CD14-positive monocyte (primary cell): ENCODE measurements at regions not wholly inside any gene's neighbourhood (a gene's known extent, or its start where the extent isn't known, plus 50 kb on each side); places are given as distances from the start of the nearest gene placed in this dataset.

Experiments used
- DNase-seq, 3 donors: peaks; one replicate each; pipeline ENCODE4 v3.0.0-alpha.2; 2011 to 2022
- H2AFZ ChIP-seq: 2 replicates; pipeline ENCODE4 v1.6.0; 2012; ENCODE audit warnings: mild to moderate bottlenecking, low read depth, low read length, inconsistent platforms; ENCODE audit not compliant: insufficient read depth, poor library complexity, severe bottlenecking
- H3K27ac ChIP-seq, 2 donors: 1 replicate in 1 of 2; 2 replicates in 1 of 2; pipeline ENCODE4 v1.5.1; 2012 to 2013; ENCODE audit warnings: low read length in 2 of 2, control low read depth in 1 of 2, inconsistent platforms in 1 of 2, low read depth in 1 of 2, mild to moderate bottlenecking in 1 of 2
- H3K27me3 ChIP-seq, 2 donors: one replicate each; pipeline versions ENCODE4 v1.6.0 to v1.6.1; 2011 to 2013; ENCODE audit warnings: low read length in 2 of 2; ENCODE audit not compliant: control insufficient read depth in 2 of 2, insufficient read depth in 2 of 2
- H3K36me3 ChIP-seq, 2 donors: replicated peaks in 1 of 2; 1 replicate in 1 of 2; 2 replicates in 1 of 2; pipeline versions ENCODE4 v1.5.1 to v1.6.1; 2012 to 2013; ENCODE audit warnings: low read length in 2 of 2, control low read depth in 1 of 2, inconsistent platforms in 1 of 2, mild to moderate bottlenecking in 1 of 2; ENCODE audit not compliant: insufficient read depth in 2 of 2, control insufficient read depth in 1 of 2
- H3K4me1 ChIP-seq, 2 donors: 1 replicate in 1 of 2; 2 replicates in 1 of 2; pipeline versions ENCODE4 v1.5.1 to v1.6.1; 2012 to 2013; ENCODE audit warnings: low read length in 2 of 2, control low read depth in 1 of 2, inconsistent platforms in 1 of 2, mild to moderate bottlenecking in 1 of 2, moderate library complexity in 1 of 2; ENCODE audit not compliant: insufficient read depth in 2 of 2, control insufficient read depth in 1 of 2
- H3K4me2 ChIP-seq: replicated peaks from 2 replicates; pipeline ENCODE3; 2012; ENCODE audit warnings: low read length, moderate library complexity, mild to moderate bottlenecking; ENCODE audit not compliant: poor library complexity, severe bottlenecking; ENCODE audit errors: extremely low read depth
- H3K4me3 ChIP-seq, 3 experiments: fragments of 200-600 bp in 1 of 3; sonication (generic) in 1 of 3; replicated peaks in 1 of 3; 1 replicate in 2 of 3; 2 replicates in 1 of 3; pipeline ENCODE4 v1.5.1; 2011 to 2013; ENCODE audit warnings: low read length in 3 of 3, mild to moderate bottlenecking in 3 of 3, control low read depth in 2 of 3, low read depth in 2 of 3, inconsistent platforms in 1 of 3, moderate library complexity in 1 of 3
- H3K79me2 ChIP-seq: 2 replicates; pipeline ENCODE4 v1.6.0; 2012; ENCODE audit warnings: mild to moderate bottlenecking, control low read depth, inconsistent platforms, low read length, moderate library complexity; ENCODE audit not compliant: insufficient read depth
- H3K9ac ChIP-seq: 2 replicates; pipeline ENCODE4 v1.6.0; 2017; ENCODE audit warnings: low read length, mild to moderate bottlenecking; ENCODE audit not compliant: insufficient read depth, poor library complexity, severe bottlenecking
- H3K9me3 ChIP-seq, 2 donors: replicated peaks in 1 of 2; 1 replicate in 1 of 2; 2 replicates in 1 of 2; pipeline versions ENCODE4 v1.5.1 to v1.6.1; 2012 to 2013; ENCODE audit warnings: low read length in 2 of 2, control low read depth in 1 of 2; ENCODE audit not compliant: control insufficient read depth in 1 of 2, insufficient read depth in 1 of 2
- H4K20me1 ChIP-seq: 2 replicates; pipeline ENCODE4 v1.6.0; 2012; ENCODE audit warnings: mild to moderate bottlenecking, low read length, control low read depth, moderate library complexity; ENCODE audit not compliant: insufficient read depth
- H3K27ac Mint-ChIP-seq, 7 donors: one replicate each; pipeline ENCODE4 v1.8.0; 2020; ENCODE audit warnings: mild to moderate bottlenecking in 7 of 7, mixed read lengths in 7 of 7, moderate library complexity in 6 of 7, inconsistent platforms in 2 of 7
- H3K27me3 Mint-ChIP-seq, 3 donors: one replicate each; pipeline ENCODE4 v1.8.0; 2021 to 2022; ENCODE audit warnings: low read depth in 3 of 3, mild to moderate bottlenecking in 3 of 3, mixed read lengths in 3 of 3, moderate library complexity in 3 of 3, inconsistent platforms in 1 of 3
- H3K36me3 Mint-ChIP-seq, 2 donors: one replicate each; pipeline ENCODE4 v1.8.0; 2020; ENCODE audit warnings: mixed read lengths in 2 of 2, inconsistent platforms in 1 of 2, mild to moderate bottlenecking in 1 of 2
- H3K4me1 Mint-ChIP-seq: one replicate; pipeline ENCODE4 v1.8.0; 2020; ENCODE audit warnings: mild to moderate bottlenecking, mixed read lengths
- H3K4me3 Mint-ChIP-seq, 2 donors: one replicate each; pipeline ENCODE4 v1.8.0; 2020; ENCODE audit warnings: mild to moderate bottlenecking in 2 of 2, mixed read lengths in 2 of 2, moderate library complexity in 1 of 2
- H3K9me3 Mint-ChIP-seq, 7 donors: one replicate each; pipeline ENCODE4 v1.8.0; 2020 to 2022; ENCODE audit warnings: mixed read lengths in 7 of 7, mild to moderate bottlenecking in 6 of 7, moderate library complexity in 6 of 7, inconsistent platforms in 2 of 7
- CTCF ChIP-seq: fragments of 200-600 bp; IDR thresholded peaks from one replicate; pipeline ENCODE4 v1.8.0; 2022; ENCODE audit warnings: antibody characterized with exemption, mild to moderate bottlenecking
- WGBS: methylation state at CpG from one replicate; pipeline ENCODE4 v1.1.5; 2013; ENCODE audit warnings: missing lambda C conversion rate; ENCODE audit not compliant: insufficient coverage; 5-methylcytosine and 5-hydroxymethylcytosine counted together
- intact Hi-C, 2 donors: fragments of 100-400 bp; cut with micrococcal nuclease; formaldehyde crosslinking; loops; one replicate each; pipeline versions ENCODE4 v1.15.0 to v1.15.1; 2023

GRCh38 chr9:31013371-31013770, 1371.1 kb upstream of the ACO1 start:
- Mint-ChIP-seq H3K4me1 (no peaks in the 10 kb centered on the region), H3K9me3 (peaks cover 0 to 5% (median 2%) of the 10 kb centered on the region in 7 donors), H3K36me3 (no peaks in the 10 kb centered on the region), H3K27ac (no peak overlapping the region), H3K27me3 (no peaks in the 10 kb centered on the region), H3K4me3 (no peak overlapping the region)
- Histone ChIP-seq H3K4me1 (no peaks in the 10 kb centered on the region), H3K4me2 (no peak overlapping the region), H3K4me3 (no peak overlapping the region), H2AFZ (no peak overlapping the region), H3K9me3 (no peaks in the 10 kb centered on the region), H3K36me3 (no peaks in the 10 kb centered on the region), H3K9ac (no peak overlapping the region), H4K20me1 (no peaks in the 10 kb centered on the region), H3K79me2 (no peaks in the 10 kb centered on the region), H3K27me3 (no peaks in the 10 kb centered on the region), H3K27ac (no peak overlapping the region)
- intact Hi-C loops = no loop called here
- no peak for DNase-seq
- TF ChIP-seq CTCF = no peak

GRCh38 chr9:31023847-31024246, 1360.6 kb upstream of the ACO1 start:
- H3K27me3 Mint-ChIP-seq = no peaks in the 10 kb centered on the region

More at GRCh38 chr9:31023847-31024246, 1360.6 kb upstream of the ACO1 start:
- DNase-seq = no peak
- H4K20me1 ChIP-seq = no peaks in the 10 kb centered on the region
- no peak overlapping the region for H3K4me3 ChIP-seq
- H3K9me3 Mint-ChIP-seq = peaks cover 0 to 3% (median 0%) of the 10 kb centered on the region in 7 donors
- H3K4me1 ChIP-seq = no peaks in the 10 kb centered on the region
- no peaks in the 10 kb centered on the region for H3K36me3 ChIP-seq
- no peak overlapping the region for H2AFZ ChIP-seq
- H3K9ac ChIP-seq = no peak overlapping the region
- no peaks in the 10 kb centered on the region for H3K9me3 ChIP-seq
- no peaks in the 10 kb centered on the region for H3K27me3 ChIP-seq
- no peak for TF ChIP-seq CTCF
- no peak overlapping the region for H3K4me3 Mint-ChIP-seq
- H3K36me3 Mint-ChIP-seq = no peaks in the 10 kb centered on the region
- intact Hi-C loops = no loop called here
- no peak overlapping the region for H3K4me2 ChIP-seq
- no peak overlapping the region for H3K27ac ChIP-seq
- H3K79me2 ChIP-seq = no peaks in the 10 kb centered on the region
- no peak overlapping the region for H3K27ac Mint-ChIP-seq
- WGBS = 97% methylated on average over 3 of the region's 3 CpGs
- no peaks in the 10 kb centered on the region for H3K4me1 Mint-ChIP-seq
